Right lobe of liver (tissue), 4 donors: ENCODE measurements at regions not wholly inside any gene's neighbourhood (a gene's known extent, or its start where the extent isn't known, plus 50 kb on each side); places are given as distances from the start of the nearest gene placed in this dataset.

Experiments used
- POLR2A ChIP-seq: fragments of 450-650 bp; IDR thresholded peaks from one replicate; pipeline ENCODE4 v1.6.1; 2017; ENCODE audit warnings: antibody characterized with exemption, mild to moderate bottlenecking
- TF ChIP-seq, protein P1 (sequence below), 4 donors: fragments of 200-600 bp in 3 of 4; fragments of 450-650 bp in 1 of 4; IDR thresholded peaks; one replicate each; pipeline versions ENCODE4 v1.5.1 to v1.8.0; 2016 to 2022; ENCODE audit warnings: antibody characterized with exemption in 4 of 4, mild to moderate bottlenecking in 2 of 4
- donor health status: DM: no; HTN: no; CAD: no.
- donor health status: DM: no; HTN: no; CAD: no.
- donor health status: DM: no; HTN: yes; CAD: no.

GRCh38 chr13:97758317-97758716 lies 195.2 kb upstream of the IPO5 start:
- TF ChIP-seq, protein P1, sequence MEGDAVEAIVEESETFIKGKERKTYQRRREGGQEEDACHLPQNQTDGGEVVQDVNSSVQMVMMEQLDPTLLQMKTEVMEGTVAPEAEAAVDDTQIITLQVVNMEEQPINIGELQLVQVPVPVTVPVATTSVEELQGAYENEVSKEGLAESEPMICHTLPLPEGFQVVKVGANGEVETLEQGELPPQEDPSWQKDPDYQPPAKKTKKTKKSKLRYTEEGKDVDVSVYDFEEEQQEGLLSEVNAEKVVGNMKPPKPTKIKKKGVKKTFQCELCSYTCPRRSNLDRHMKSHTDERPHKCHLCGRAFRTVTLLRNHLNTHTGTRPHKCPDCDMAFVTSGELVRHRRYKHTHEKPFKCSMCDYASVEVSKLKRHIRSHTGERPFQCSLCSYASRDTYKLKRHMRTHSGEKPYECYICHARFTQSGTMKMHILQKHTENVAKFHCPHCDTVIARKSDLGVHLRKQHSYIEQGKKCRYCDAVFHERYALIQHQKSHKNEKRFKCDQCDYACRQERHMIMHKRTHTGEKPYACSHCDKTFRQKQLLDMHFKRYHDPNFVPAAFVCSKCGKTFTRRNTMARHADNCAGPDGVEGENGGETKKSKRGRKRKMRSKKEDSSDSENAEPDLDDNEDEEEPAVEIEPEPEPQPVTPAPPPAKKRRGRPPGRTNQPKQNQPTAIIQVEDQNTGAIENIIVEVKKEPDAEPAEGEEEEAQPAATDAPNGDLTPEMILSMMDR (IDR thresholded peaks at IDR 0.05) = no peak
- TF ChIP-seq POLR2A = no peak
